CD14-positive monocyte (primary cell): ENCODE measurements at regions not wholly inside any gene's neighbourhood (a gene's known extent, or its start where the extent isn't known, plus 50 kb on each side); places are given as distances from the start of the nearest gene placed in this dataset.

Source experiments
- DNase-seq, 3 donors: peaks; one replicate each; pipeline ENCODE4 v3.0.0-alpha.2; 2011 to 2022
- H2AFZ ChIP-seq: 2 replicates; pipeline ENCODE4 v1.6.0; 2012; ENCODE audit warnings: mild to moderate bottlenecking, low read depth, low read length, inconsistent platforms; ENCODE audit not compliant: insufficient read depth, poor library complexity, severe bottlenecking
- H3K27ac ChIP-seq, 2 donors: 1 replicate in 1 of 2; 2 replicates in 1 of 2; pipeline ENCODE4 v1.5.1; 2012 to 2013; ENCODE audit warnings: low read length in 2 of 2, control low read depth in 1 of 2, inconsistent platforms in 1 of 2, low read depth in 1 of 2, mild to moderate bottlenecking in 1 of 2
- H3K27me3 ChIP-seq, 2 donors: one replicate each; pipeline versions ENCODE4 v1.6.0 to v1.6.1; 2011 to 2013; ENCODE audit warnings: low read length in 2 of 2; ENCODE audit not compliant: control insufficient read depth in 2 of 2, insufficient read depth in 2 of 2
- H3K36me3 ChIP-seq, 2 donors: replicated peaks in 1 of 2; 1 replicate in 1 of 2; 2 replicates in 1 of 2; pipeline versions ENCODE4 v1.5.1 to v1.6.1; 2012 to 2013; ENCODE audit warnings: low read length in 2 of 2, control low read depth in 1 of 2, inconsistent platforms in 1 of 2, mild to moderate bottlenecking in 1 of 2; ENCODE audit not compliant: insufficient read depth in 2 of 2, control insufficient read depth in 1 of 2
- H3K4me1 ChIP-seq, 2 donors: 1 replicate in 1 of 2; 2 replicates in 1 of 2; pipeline versions ENCODE4 v1.5.1 to v1.6.1; 2012 to 2013; ENCODE audit warnings: low read length in 2 of 2, control low read depth in 1 of 2, inconsistent platforms in 1 of 2, mild to moderate bottlenecking in 1 of 2, moderate library complexity in 1 of 2; ENCODE audit not compliant: insufficient read depth in 2 of 2, control insufficient read depth in 1 of 2
- H3K4me2 ChIP-seq: replicated peaks from 2 replicates; pipeline ENCODE3; 2012; ENCODE audit warnings: low read length, moderate library complexity, mild to moderate bottlenecking; ENCODE audit not compliant: poor library complexity, severe bottlenecking; ENCODE audit errors: extremely low read depth
- H3K4me3 ChIP-seq, 3 experiments: fragments of 200-600 bp in 1 of 3; sonication (generic) in 1 of 3; replicated peaks in 1 of 3; 1 replicate in 2 of 3; 2 replicates in 1 of 3; pipeline ENCODE4 v1.5.1; 2011 to 2013; ENCODE audit warnings: low read length in 3 of 3, mild to moderate bottlenecking in 3 of 3, control low read depth in 2 of 3, low read depth in 2 of 3, inconsistent platforms in 1 of 3, moderate library complexity in 1 of 3
- H3K79me2 ChIP-seq: 2 replicates; pipeline ENCODE4 v1.6.0; 2012; ENCODE audit warnings: mild to moderate bottlenecking, control low read depth, inconsistent platforms, low read length, moderate library complexity; ENCODE audit not compliant: insufficient read depth
- H3K9ac ChIP-seq: 2 replicates; pipeline ENCODE4 v1.6.0; 2017; ENCODE audit warnings: low read length, mild to moderate bottlenecking; ENCODE audit not compliant: insufficient read depth, poor library complexity, severe bottlenecking
- H3K9me3 ChIP-seq, 2 donors: replicated peaks in 1 of 2; 1 replicate in 1 of 2; 2 replicates in 1 of 2; pipeline versions ENCODE4 v1.5.1 to v1.6.1; 2012 to 2013; ENCODE audit warnings: low read length in 2 of 2, control low read depth in 1 of 2; ENCODE audit not compliant: control insufficient read depth in 1 of 2, insufficient read depth in 1 of 2
- H4K20me1 ChIP-seq: 2 replicates; pipeline ENCODE4 v1.6.0; 2012; ENCODE audit warnings: mild to moderate bottlenecking, low read length, control low read depth, moderate library complexity; ENCODE audit not compliant: insufficient read depth
- H3K27ac Mint-ChIP-seq, 7 donors: one replicate each; pipeline ENCODE4 v1.8.0; 2020; ENCODE audit warnings: mild to moderate bottlenecking in 7 of 7, mixed read lengths in 7 of 7, moderate library complexity in 6 of 7, inconsistent platforms in 2 of 7
- H3K27me3 Mint-ChIP-seq, 3 donors: one replicate each; pipeline ENCODE4 v1.8.0; 2021 to 2022; ENCODE audit warnings: low read depth in 3 of 3, mild to moderate bottlenecking in 3 of 3, mixed read lengths in 3 of 3, moderate library complexity in 3 of 3, inconsistent platforms in 1 of 3
- H3K36me3 Mint-ChIP-seq, 2 donors: one replicate each; pipeline ENCODE4 v1.8.0; 2020; ENCODE audit warnings: mixed read lengths in 2 of 2, inconsistent platforms in 1 of 2, mild to moderate bottlenecking in 1 of 2
- H3K4me1 Mint-ChIP-seq: one replicate; pipeline ENCODE4 v1.8.0; 2020; ENCODE audit warnings: mild to moderate bottlenecking, mixed read lengths
- H3K4me3 Mint-ChIP-seq, 2 donors: one replicate each; pipeline ENCODE4 v1.8.0; 2020; ENCODE audit warnings: mild to moderate bottlenecking in 2 of 2, mixed read lengths in 2 of 2, moderate library complexity in 1 of 2
- H3K9me3 Mint-ChIP-seq, 7 donors: one replicate each; pipeline ENCODE4 v1.8.0; 2020 to 2022; ENCODE audit warnings: mixed read lengths in 7 of 7, mild to moderate bottlenecking in 6 of 7, moderate library complexity in 6 of 7, inconsistent platforms in 2 of 7
- WGBS: methylation state at CpG from one replicate; pipeline ENCODE4 v1.1.5; 2013; ENCODE audit warnings: missing lambda C conversion rate; ENCODE audit not compliant: insufficient coverage; 5-methylcytosine and 5-hydroxymethylcytosine counted together
- intact Hi-C, 2 donors: fragments of 100-400 bp; cut with micrococcal nuclease; formaldehyde crosslinking; loops; one replicate each; pipeline versions ENCODE4 v1.15.0 to v1.15.1; 2023
- TF ChIP-seq, protein P1 (sequence below): fragments of 200-600 bp; IDR thresholded peaks from one replicate; pipeline ENCODE4 v1.8.0; 2022; ENCODE audit warnings: antibody characterized with exemption, mild to moderate bottlenecking

DNA sequence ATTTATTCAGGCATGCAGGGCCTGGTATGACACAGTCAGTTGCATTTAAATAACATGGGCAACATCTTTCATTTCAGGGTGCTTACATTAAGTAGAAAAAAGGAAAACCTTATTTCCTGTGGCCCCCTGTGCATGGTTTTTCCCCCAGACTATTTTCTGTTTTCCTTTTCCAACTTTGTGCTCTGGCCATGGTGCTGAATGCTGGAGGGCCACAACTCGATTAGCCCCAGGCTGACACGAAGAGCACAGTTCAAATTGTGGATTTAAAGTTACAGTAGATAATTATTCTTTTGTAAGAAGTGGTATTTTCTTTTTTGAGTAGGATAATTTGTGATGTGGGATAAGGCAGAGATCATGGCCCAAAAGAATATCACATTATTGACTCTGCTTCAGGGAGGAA lies 332.0 kb downstream of the HAO1 start:
- Histone ChIP-seq H3K4me3 (no peak overlapping the region), H4K20me1 (no peaks in the 10 kb centered on the region), H3K27me3 (no peaks in the 10 kb centered on the region), H3K4me1 (no peaks in the 10 kb centered on the region), H3K9me3 (no peaks in the 10 kb centered on the region), H3K27ac (no peak overlapping the region), H2AFZ (no peak overlapping the region), H3K9ac (no peak overlapping the region), H3K36me3 (no peaks in the 10 kb centered on the region), H3K4me2 (no peak overlapping the region), H3K79me2 (no peaks in the 10 kb centered on the region)
- peaks cover 0 to 4% (median 1%) of the 10 kb centered on the region in 7 donors for H3K9me3 Mint-ChIP-seq
- no CpG with 5 or more reads among the region's 2 CpGs for WGBS
- no peak for DNase-seq
- TF ChIP-seq, protein P1, sequence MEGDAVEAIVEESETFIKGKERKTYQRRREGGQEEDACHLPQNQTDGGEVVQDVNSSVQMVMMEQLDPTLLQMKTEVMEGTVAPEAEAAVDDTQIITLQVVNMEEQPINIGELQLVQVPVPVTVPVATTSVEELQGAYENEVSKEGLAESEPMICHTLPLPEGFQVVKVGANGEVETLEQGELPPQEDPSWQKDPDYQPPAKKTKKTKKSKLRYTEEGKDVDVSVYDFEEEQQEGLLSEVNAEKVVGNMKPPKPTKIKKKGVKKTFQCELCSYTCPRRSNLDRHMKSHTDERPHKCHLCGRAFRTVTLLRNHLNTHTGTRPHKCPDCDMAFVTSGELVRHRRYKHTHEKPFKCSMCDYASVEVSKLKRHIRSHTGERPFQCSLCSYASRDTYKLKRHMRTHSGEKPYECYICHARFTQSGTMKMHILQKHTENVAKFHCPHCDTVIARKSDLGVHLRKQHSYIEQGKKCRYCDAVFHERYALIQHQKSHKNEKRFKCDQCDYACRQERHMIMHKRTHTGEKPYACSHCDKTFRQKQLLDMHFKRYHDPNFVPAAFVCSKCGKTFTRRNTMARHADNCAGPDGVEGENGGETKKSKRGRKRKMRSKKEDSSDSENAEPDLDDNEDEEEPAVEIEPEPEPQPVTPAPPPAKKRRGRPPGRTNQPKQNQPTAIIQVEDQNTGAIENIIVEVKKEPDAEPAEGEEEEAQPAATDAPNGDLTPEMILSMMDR = no peak
- no peaks in the 10 kb centered on the region for H3K4me1 Mint-ChIP-seq
- H3K27me3 Mint-ChIP-seq = peaks cover 0 to 4% (median 0%) of the 10 kb centered on the region in 3 donors
- intact Hi-C loops = no loop called here
- no peak overlapping the region for H3K27ac Mint-ChIP-seq
- H3K4me3 Mint-ChIP-seq = no peak overlapping the region
- H3K36me3 Mint-ChIP-seq = no peaks in the 10 kb centered on the region

DNA sequence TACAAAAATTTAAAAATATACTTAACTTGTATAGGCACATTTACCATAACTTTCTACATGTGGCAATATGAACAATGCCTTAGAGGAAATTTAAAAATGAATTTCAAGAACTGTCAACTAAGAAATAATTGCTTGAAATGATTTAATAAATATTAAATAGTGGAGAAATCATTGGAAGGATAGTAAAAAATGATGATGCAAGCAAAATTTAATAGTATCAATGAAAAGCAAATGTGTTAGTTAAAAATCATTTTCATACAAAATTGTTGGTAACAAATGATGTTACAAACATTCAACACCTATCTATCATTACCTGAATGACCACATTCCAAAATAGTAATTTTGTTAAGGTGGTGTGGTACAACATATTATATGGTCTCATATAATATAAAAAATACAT lies 331.0 kb downstream of the HAO1 start:
- no peaks in the 10 kb centered on the region for H3K4me1 Mint-ChIP-seq
- intact Hi-C loops = no loop called here
- no peak overlapping the region for H3K4me3 ChIP-seq

More for the DNA sequence above, 331.0 kb downstream of the HAO1 start:
- Mint-ChIP-seq H3K9me3 (peaks cover 0 to 4% (median 0%) of the 10 kb centered on the region in 7 donors), H3K36me3 (no peaks in the 10 kb centered on the region), H3K27ac (no peak overlapping the region), H3K4me3 (no peak overlapping the region), H3K27me3 (peaks cover 0 to 4% (median 0%) of the 10 kb centered on the region in 3 donors)
- TF ChIP-seq, protein P1 = no peak
- H3K27ac ChIP-seq = no peak overlapping the region
- H3K9ac ChIP-seq = no peak overlapping the region
- no peak overlapping the region for H2AFZ ChIP-seq
- H3K27me3 ChIP-seq = no peaks in the 10 kb centered on the region
- no peak overlapping the region for H3K4me2 ChIP-seq
- no peaks in the 10 kb centered on the region for H4K20me1 ChIP-seq
- no peaks in the 10 kb centered on the region for H3K36me3 ChIP-seq
- H3K4me1 ChIP-seq = no peaks in the 10 kb centered on the region
- H3K79me2 ChIP-seq = no peaks in the 10 kb centered on the region
- H3K9me3 ChIP-seq = no peaks in the 10 kb centered on the region
- no peak for DNase-seq
